ENCODE measurements at regions not wholly inside any gene's neighbourhood (a gene's known extent, or its start where the extent isn't known, plus 50 kb on each side); places are given as distances from the start of the nearest gene placed in this dataset.

- TF ChIP-seq CTCF (IDR thresholded peaks at IDR 0.05) (no peak), EZH2 (IDR thresholded peaks at IDR 0.05; ENCODE audit: borderline replicate concordance, insufficient read depth, low read depth, low read length, poor library complexity, severe bottlenecking) (no peak)
These were observed 312.8 kb upstream of the SPTLC3 start for GRCh38 chr20:12695937-12696336.

Data from B cell (primary cell).